ENCODE measurements at regions not wholly inside any gene's neighbourhood (a gene's known extent, or its start where the extent isn't known, plus 50 kb on each side); places are given as distances from the start of the nearest gene placed in this dataset.

GRCh38 chr13:85698256-85698655, 101.0 kb downstream of the SLITRK6 start:
- Histone ChIP-seq H3K9me3 (ENCODE audit: low read depth) (no peaks in the 10 kb centered on the region), H3K27ac (no peak overlapping the region), H2AFZ (no peak overlapping the region), H3K4me2 (ENCODE audit: unreplicated experiment) (no peak overlapping the region), H3K9ac (no peak overlapping the region), H3K36me3 (ENCODE audit: low read depth) (no peaks in the 10 kb centered on the region), H3F3A (ENCODE audit: insufficient read depth) (no peaks in the 10 kb centered on the region), H3K9me2 (ENCODE audit: insufficient read depth) (no peaks in the 10 kb centered on the region), H3K4me3 (no peak overlapping the region), H3K79me2 (ENCODE audit: insufficient read depth) (no peaks in the 10 kb centered on the region), H3K27me3 (replicated peaks; ENCODE audit: insufficient read depth) (no peaks in the 10 kb centered on the region), H4K20me1 (ENCODE audit: insufficient read depth) (no peaks in the 10 kb centered on the region), H3K4me1 (ENCODE audit: insufficient read depth) (no peaks in the 10 kb centered on the region)
- 31 to 34% methylated on average over 4 of the region's 4 CpGs for WGBS, 2 experiments (ENCODE audit: low coverage in 1 of 2, low lambda C conversion rate in 2 of 2, missing lambda C conversion rate in 2 of 2)
- no peak for DNase-seq
- in situ Hi-C loops (cut with MboI): no loop called here
- TF ChIP-seq EZH2 (IDR thresholded peaks at IDR 0.05; ENCODE audit: insufficient read depth, poor library complexity, severe bottlenecking) (no peak), EZH2phosphoT487 (IDR thresholded peaks at IDR 0.05; ENCODE audit: insufficient read depth, low read depth) (no peak)

GRCh38 chr13:85694992-85695391, 104.2 kb downstream of the SLITRK6 start:
- H2AFZ ChIP-seq: no peak overlapping the region
- H3K27ac ChIP-seq: no peak overlapping the region
- no peaks in the 10 kb centered on the region for H4K20me1 ChIP-seq (ENCODE audit: insufficient read depth)
- 3% methylated on average over 4 of the region's 4 CpGs for WGBS, 2 experiments (ENCODE audit: low coverage in 1 of 2, low lambda C conversion rate in 2 of 2, missing lambda C conversion rate in 2 of 2)
- TF ChIP-seq EZH2phosphoT487 (IDR thresholded peaks at IDR 0.05; ENCODE audit: insufficient read depth, low read depth) (no peak), EZH2 (IDR thresholded peaks at IDR 0.05; ENCODE audit: insufficient read depth, poor library complexity, severe bottlenecking) (no peak)
- no peaks in the 10 kb centered on the region for H3K9me3 ChIP-seq (ENCODE audit: low read depth)
- DNase-seq: no peak
- H3K9ac ChIP-seq: no peak overlapping the region
- H3K4me3 ChIP-seq: no peak overlapping the region
- H3F3A ChIP-seq (ENCODE audit: insufficient read depth): no peaks in the 10 kb centered on the region
- H3K36me3 ChIP-seq (ENCODE audit: low read depth): no peaks in the 10 kb centered on the region
- no peak overlapping the region for H3K4me2 ChIP-seq (ENCODE audit: unreplicated experiment)
- no peaks in the 10 kb centered on the region for H3K4me1 ChIP-seq (ENCODE audit: insufficient read depth)
- H3K27me3 ChIP-seq (replicated peaks; ENCODE audit: insufficient read depth): no peaks in the 10 kb centered on the region
- in situ Hi-C loops (cut with MboI): no loop called here
- H3K79me2 ChIP-seq (ENCODE audit: insufficient read depth): no peaks in the 10 kb centered on the region
- H3K9me2 ChIP-seq (ENCODE audit: insufficient read depth): no peaks in the 10 kb centered on the region

- no peaks in the 10 kb centered on the region for H3K9me2 ChIP-seq (ENCODE audit: insufficient read depth)
- H4K20me1 ChIP-seq (ENCODE audit: insufficient read depth): no peaks in the 10 kb centered on the region
- in situ Hi-C loops (cut with MboI): no loop called here
- no peak for DNase-seq
- H2AFZ ChIP-seq: no peak overlapping the region
- no peaks in the 10 kb centered on the region for H3K4me1 ChIP-seq (ENCODE audit: insufficient read depth)
- H3K9ac ChIP-seq: no peak overlapping the region
- no peaks in the 10 kb centered on the region for H3K27me3 ChIP-seq (replicated peaks; ENCODE audit: insufficient read depth)
- H3F3A ChIP-seq (ENCODE audit: insufficient read depth): no peaks in the 10 kb centered on the region
- H3K36me3 ChIP-seq (ENCODE audit: low read depth): no peaks in the 10 kb centered on the region
- no peak overlapping the region for H3K4me2 ChIP-seq (ENCODE audit: unreplicated experiment)
- TF ChIP-seq EZH2 (IDR thresholded peaks at IDR 0.05; ENCODE audit: insufficient read depth, poor library complexity, severe bottlenecking) (no peak), EZH2phosphoT487 (IDR thresholded peaks at IDR 0.05; ENCODE audit: insufficient read depth, low read depth) (no peak)
- no peaks in the 10 kb centered on the region for H3K79me2 ChIP-seq (ENCODE audit: insufficient read depth)
- peaks cover 5% of the 10 kb centered on the region for H3K9me3 ChIP-seq (ENCODE audit: low read depth)
- WGBS, 2 experiments (ENCODE audit: low coverage in 1 of 2, low lambda C conversion rate in 2 of 2, missing lambda C conversion rate in 2 of 2): 26 to 35% methylated on average over 7 of the region's 7 CpGs
- no peak overlapping the region for H3K27ac ChIP-seq
- no peak overlapping the region for H3K4me3 ChIP-seq
These were observed 105.2 kb downstream of the SLITRK6 start for GRCh38 chr13:85693889-85694511.

GRCh38 chr13:85690368-85690767, 108.9 kb downstream of the SLITRK6 start:
- Histone ChIP-seq H3K4me2 (ENCODE audit: unreplicated experiment) (no peak overlapping the region), H3K9ac (no peak overlapping the region), H3K4me1 (ENCODE audit: insufficient read depth) (no peaks in the 10 kb centered on the region), H3K4me3 (no peak overlapping the region), H3K27me3 (replicated peaks; ENCODE audit: insufficient read depth) (no peaks in the 10 kb centered on the region), H3K36me3 (ENCODE audit: low read depth) (no peaks in the 10 kb centered on the region), H3K9me3 (ENCODE audit: low read depth) (peaks cover 5% of the 10 kb centered on the region), H3F3A (ENCODE audit: insufficient read depth) (no peaks in the 10 kb centered on the region), H3K27ac (no peak overlapping the region), H3K79me2 (ENCODE audit: insufficient read depth) (no peaks in the 10 kb centered on the region), H3K9me2 (ENCODE audit: insufficient read depth) (no peaks in the 10 kb centered on the region), H4K20me1 (ENCODE audit: insufficient read depth) (no peaks in the 10 kb centered on the region), H2AFZ (no peak overlapping the region)
- in situ Hi-C loops (cut with MboI): no loop called here
- 32 to 37% methylated on average over 1 of the region's 1 CpG for WGBS, 2 experiments (ENCODE audit: low coverage in 1 of 2, low lambda C conversion rate in 2 of 2, missing lambda C conversion rate in 2 of 2)
- no peak for DNase-seq
- TF ChIP-seq EZH2phosphoT487 (IDR thresholded peaks at IDR 0.05; ENCODE audit: insufficient read depth, low read depth): no peak
- no peak for TF ChIP-seq EZH2 (IDR thresholded peaks at IDR 0.05; ENCODE audit: insufficient read depth, poor library complexity, severe bottlenecking)

- no peak for DNase-seq
- no peak for TF ChIP-seq EZH2 (IDR thresholded peaks at IDR 0.05; ENCODE audit: insufficient read depth, poor library complexity, severe bottlenecking)
- TF ChIP-seq EZH2phosphoT487 (IDR thresholded peaks at IDR 0.05; ENCODE audit: insufficient read depth, low read depth): no peak
- H2AFZ ChIP-seq: no peak overlapping the region
- in situ Hi-C loops (cut with MboI): no loop called here
- H3K4me2 ChIP-seq (ENCODE audit: unreplicated experiment): no peak overlapping the region
- no peaks in the 10 kb centered on the region for H3F3A ChIP-seq (ENCODE audit: insufficient read depth)
- no peak overlapping the region for H3K9ac ChIP-seq
- no peaks in the 10 kb centered on the region for H4K20me1 ChIP-seq (ENCODE audit: insufficient read depth)
- no peaks in the 10 kb centered on the region for H3K79me2 ChIP-seq (ENCODE audit: insufficient read depth)
- WGBS, 2 experiments (ENCODE audit: low coverage in 1 of 2, low lambda C conversion rate in 2 of 2, missing lambda C conversion rate in 2 of 2): 0 to 4% methylated on average over 1 of the region's 1 CpG
- H3K9me2 ChIP-seq (ENCODE audit: insufficient read depth): no peaks in the 10 kb centered on the region
- peaks cover 5% of the 10 kb centered on the region for H3K9me3 ChIP-seq (ENCODE audit: low read depth)
- no peaks in the 10 kb centered on the region for H3K4me1 ChIP-seq (ENCODE audit: insufficient read depth)
- H3K4me3 ChIP-seq: no peak overlapping the region
- H3K36me3 ChIP-seq (ENCODE audit: low read depth): no peaks in the 10 kb centered on the region
- no peaks in the 10 kb centered on the region for H3K27me3 ChIP-seq (replicated peaks; ENCODE audit: insufficient read depth)
- H3K27ac ChIP-seq: no peak overlapping the region
These were observed 113.8 kb downstream of the SLITRK6 start for GRCh38 chr13:85685436-85685835.
